ENCODE measurements at regions not wholly inside any gene's neighbourhood (a gene's known extent, or its start where the extent isn't known, plus 50 kb on each side); places are given as distances from the start of the nearest gene placed in this dataset.
"Not testable (repeated sequence)": the region's sequence is repeated elsewhere in the genome, so short reads cannot be mapped to it uniquely, and the experiment has no call there.

GRCh38 chr9:75810063-75810462 lies 80.4 kb upstream of the PCSK5 start:
- ChIA-PET CTCF (interaction anchor here (0.7 kb wide), 1 partner anchor 926 kb away, joined by 3 read pairs; no protein-coding TSS in a partner anchor), POLR2A (ENCODE audit: low non-redundant PET) (no interaction called here)
- H3K27ac ChIP-seq: no peak overlapping the region
- DNase-seq (ENCODE audit: low spot score): no peak
- TF ChIP-seq CTCF (conservative IDR thresholded peaks at IDR 0.05; ENCODE audit: low read depth): no peak

GRCh38 chr9:75811692-75812091 lies 78.8 kb upstream of the PCSK5 start:
- CTCF ChIA-PET: interaction anchor here (0.5 kb wide), 1 partner anchor 491 kb away, joined by 3 read pairs; no protein-coding TSS in a partner anchor
- DNase-seq (ENCODE audit: low spot score): no peak
- no peak for TF ChIP-seq CTCF (conservative IDR thresholded peaks at IDR 0.05; ENCODE audit: low read depth)
- no peak overlapping the region for H3K27ac ChIP-seq
- POLR2A ChIA-PET (ENCODE audit: low non-redundant PET): no interaction called here

GRCh38 chr9:75812141-75812540 lies 78.3 kb upstream of the PCSK5 start:
- H3K27ac ChIP-seq: no peak overlapping the region
- ChIA-PET CTCF (no interaction called here), POLR2A (ENCODE audit: low non-redundant PET) (no interaction called here)
- TF ChIP-seq CTCF (conservative IDR thresholded peaks at IDR 0.05; ENCODE audit: low read depth): no peak
- DNase-seq (ENCODE audit: low spot score): no peak

GRCh38 chr9:75814667-75815066 lies 75.8 kb upstream of the PCSK5 start:
- DNase-seq (ENCODE audit: low spot score): peak; percentile 26
- POLR2A ChIA-PET (ENCODE audit: low non-redundant PET): no interaction called here
- CTCF ChIA-PET: no interaction called here
- no peak overlapping the region for H3K27ac ChIP-seq
- no peak for TF ChIP-seq CTCF (conservative IDR thresholded peaks at IDR 0.05; ENCODE audit: low read depth)

- CTCF ChIA-PET: interaction anchor here (0.6 kb wide), 1 partner anchor 49 kb away, joined by 3 read pairs; no protein-coding TSS in a partner anchor
- DNase-seq (ENCODE audit: low spot score); H3K27ac ChIP-seq; POLR2A ChIA-PET (ENCODE audit: low non-redundant PET): not testable (repeated sequence)
These were observed 69.9 kb upstream of the PCSK5 start for GRCh38 chr9:75820471-75821115.

- POLR2A ChIA-PET (ENCODE audit: low non-redundant PET): no interaction called here
- DNase-seq (ENCODE audit: low spot score): no peak
- CTCF ChIA-PET: interaction anchor here (0.8 kb wide), 1 partner anchor 42 kb away, joined by 3 read pairs; no protein-coding TSS in a partner anchor
- no peak for TF ChIP-seq CTCF (conservative IDR thresholded peaks at IDR 0.05; ENCODE audit: low read depth)
- no peak overlapping the region for H3K27ac ChIP-seq
These were observed 67.3 kb upstream of the PCSK5 start for GRCh38 chr9:75823151-75823550.

- DNase-seq (ENCODE audit: low spot score): no peak
- CTCF ChIA-PET: interaction anchor here (0.7 kb wide), 1 partner anchor 109 kb away, joined by 3 read pairs; no protein-coding TSS in a partner anchor
- TF ChIP-seq CTCF (conservative IDR thresholded peaks at IDR 0.05; ENCODE audit: low read depth): no peak
- H3K27ac ChIP-seq: no peak overlapping the region
- POLR2A ChIA-PET (ENCODE audit: low non-redundant PET): no interaction called here
These were observed 65.5 kb upstream of the PCSK5 start for GRCh38 chr9:75824816-75825568.

All from RWPE1 (cell line).